ENCODE measurements at regions not wholly inside any gene's neighbourhood (a gene's known extent, or its start where the extent isn't known, plus 50 kb on each side); places are given as distances from the start of the nearest gene placed in this dataset.

DNA sequence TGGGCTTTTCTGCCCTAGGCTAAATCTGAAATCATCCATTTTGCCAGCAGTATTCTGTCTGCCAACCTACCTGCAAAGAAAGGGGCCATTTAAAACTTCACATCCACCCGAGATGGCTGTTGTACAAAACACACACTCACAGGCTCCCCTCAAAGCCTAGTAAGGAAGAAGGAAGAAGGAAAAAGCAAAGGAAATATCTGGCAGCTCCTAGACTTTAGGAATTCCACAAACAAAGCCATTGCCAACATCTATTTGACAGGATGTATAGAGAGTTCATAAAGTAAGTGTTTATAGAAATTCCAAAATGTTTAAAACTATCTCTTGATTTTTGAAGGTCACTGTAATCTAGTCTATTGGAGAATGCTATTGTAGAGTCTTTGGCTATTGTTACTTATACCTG, 91.9 kb upstream of the THBS1 start (continued):
- TF ChIP-seq, protein P1, sequence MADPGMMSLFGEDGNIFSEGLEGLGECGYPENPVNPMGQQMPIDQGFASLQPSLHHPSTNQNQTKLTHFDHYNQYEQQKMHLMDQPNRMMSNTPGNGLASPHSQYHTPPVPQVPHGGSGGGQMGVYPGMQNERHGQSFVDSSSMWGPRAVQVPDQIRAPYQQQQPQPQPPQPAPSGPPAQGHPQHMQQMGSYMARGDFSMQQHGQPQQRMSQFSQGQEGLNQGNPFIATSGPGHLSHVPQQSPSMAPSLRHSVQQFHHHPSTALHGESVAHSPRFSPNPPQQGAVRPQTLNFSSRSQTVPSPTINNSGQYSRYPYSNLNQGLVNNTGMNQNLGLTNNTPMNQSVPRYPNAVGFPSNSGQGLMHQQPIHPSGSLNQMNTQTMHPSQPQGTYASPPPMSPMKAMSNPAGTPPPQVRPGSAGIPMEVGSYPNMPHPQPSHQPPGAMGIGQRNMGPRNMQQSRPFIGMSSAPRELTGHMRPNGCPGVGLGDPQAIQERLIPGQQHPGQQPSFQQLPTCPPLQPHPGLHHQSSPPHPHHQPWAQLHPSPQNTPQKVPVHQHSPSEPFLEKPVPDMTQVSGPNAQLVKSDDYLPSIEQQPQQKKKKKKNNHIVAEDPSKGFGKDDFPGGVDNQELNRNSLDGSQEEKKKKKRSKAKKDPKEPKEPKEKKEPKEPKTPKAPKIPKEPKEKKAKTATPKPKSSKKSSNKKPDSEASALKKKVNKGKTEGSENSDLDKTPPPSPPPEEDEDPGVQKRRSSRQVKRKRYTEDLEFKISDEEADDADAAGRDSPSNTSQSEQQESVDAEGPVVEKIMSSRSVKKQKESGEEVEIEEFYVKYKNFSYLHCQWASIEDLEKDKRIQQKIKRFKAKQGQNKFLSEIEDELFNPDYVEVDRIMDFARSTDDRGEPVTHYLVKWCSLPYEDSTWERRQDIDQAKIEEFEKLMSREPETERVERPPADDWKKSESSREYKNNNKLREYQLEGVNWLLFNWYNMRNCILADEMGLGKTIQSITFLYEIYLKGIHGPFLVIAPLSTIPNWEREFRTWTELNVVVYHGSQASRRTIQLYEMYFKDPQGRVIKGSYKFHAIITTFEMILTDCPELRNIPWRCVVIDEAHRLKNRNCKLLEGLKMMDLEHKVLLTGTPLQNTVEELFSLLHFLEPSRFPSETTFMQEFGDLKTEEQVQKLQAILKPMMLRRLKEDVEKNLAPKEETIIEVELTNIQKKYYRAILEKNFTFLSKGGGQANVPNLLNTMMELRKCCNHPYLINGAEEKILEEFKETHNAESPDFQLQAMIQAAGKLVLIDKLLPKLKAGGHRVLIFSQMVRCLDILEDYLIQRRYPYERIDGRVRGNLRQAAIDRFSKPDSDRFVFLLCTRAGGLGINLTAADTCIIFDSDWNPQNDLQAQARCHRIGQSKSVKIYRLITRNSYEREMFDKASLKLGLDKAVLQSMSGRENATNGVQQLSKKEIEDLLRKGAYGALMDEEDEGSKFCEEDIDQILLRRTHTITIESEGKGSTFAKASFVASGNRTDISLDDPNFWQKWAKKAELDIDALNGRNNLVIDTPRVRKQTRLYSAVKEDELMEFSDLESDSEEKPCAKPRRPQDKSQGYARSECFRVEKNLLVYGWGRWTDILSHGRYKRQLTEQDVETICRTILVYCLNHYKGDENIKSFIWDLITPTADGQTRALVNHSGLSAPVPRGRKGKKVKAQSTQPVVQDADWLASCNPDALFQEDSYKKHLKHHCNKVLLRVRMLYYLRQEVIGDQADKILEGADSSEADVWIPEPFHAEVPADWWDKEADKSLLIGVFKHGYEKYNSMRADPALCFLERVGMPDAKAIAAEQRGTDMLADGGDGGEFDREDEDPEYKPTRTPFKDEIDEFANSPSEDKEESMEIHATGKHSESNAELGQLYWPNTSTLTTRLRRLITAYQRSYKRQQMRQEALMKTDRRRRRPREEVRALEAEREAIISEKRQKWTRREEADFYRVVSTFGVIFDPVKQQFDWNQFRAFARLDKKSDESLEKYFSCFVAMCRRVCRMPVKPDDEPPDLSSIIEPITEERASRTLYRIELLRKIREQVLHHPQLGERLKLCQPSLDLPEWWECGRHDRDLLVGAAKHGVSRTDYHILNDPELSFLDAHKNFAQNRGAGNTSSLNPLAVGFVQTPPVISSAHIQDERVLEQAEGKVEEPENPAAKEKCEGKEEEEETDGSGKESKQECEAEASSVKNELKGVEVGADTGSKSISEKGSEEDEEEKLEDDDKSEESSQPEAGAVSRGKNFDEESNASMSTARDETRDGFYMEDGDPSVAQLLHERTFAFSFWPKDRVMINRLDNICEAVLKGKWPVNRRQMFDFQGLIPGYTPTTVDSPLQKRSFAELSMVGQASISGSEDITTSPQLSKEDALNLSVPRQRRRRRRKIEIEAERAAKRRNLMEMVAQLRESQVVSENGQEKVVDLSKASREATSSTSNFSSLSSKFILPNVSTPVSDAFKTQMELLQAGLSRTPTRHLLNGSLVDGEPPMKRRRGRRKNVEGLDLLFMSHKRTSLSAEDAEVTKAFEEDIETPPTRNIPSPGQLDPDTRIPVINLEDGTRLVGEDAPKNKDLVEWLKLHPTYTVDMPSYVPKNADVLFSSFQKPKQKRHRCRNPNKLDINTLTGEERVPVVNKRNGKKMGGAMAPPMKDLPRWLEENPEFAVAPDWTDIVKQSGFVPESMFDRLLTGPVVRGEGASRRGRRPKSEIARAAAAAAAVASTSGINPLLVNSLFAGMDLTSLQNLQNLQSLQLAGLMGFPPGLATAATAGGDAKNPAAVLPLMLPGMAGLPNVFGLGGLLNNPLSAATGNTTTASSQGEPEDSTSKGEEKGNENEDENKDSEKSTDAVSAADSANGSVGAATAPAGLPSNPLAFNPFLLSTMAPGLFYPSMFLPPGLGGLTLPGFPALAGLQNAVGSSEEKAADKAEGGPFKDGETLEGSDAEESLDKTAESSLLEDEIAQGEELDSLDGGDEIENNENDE (IDR thresholded peaks at IDR 0.05; ENCODE audit: insufficient replicate concordance, low read length), result no peak
- TF ChIP-seq KDM5A (IDR thresholded peaks at IDR 0.05; ENCODE audit: low read length) (no peak), EGR1 (IDR thresholded peaks at IDR 0.05; ENCODE audit: borderline replicate concordance, low read depth, low read length) (no peak), CHD2 (IDR thresholded peaks at IDR 0.05; ENCODE audit: low read length) (no peak), SIN3A (conservative IDR thresholded peaks at IDR 0.05 in 1 of 2, IDR thresholded peaks at IDR 0.05 in 1 of 2; ENCODE audit: low read depth in 1 of 2, low read length in 2 of 2) (no peak), GTF2F1 (IDR thresholded peaks at IDR 0.05; ENCODE audit: borderline replicate concordance, low read depth, low read length) (no peak)
